BJ (cell line): ENCODE measurements at regions not wholly inside any gene's neighbourhood (a gene's known extent, or its start where the extent isn't known, plus 50 kb on each side); places are given as distances from the start of the nearest gene placed in this dataset.
"Not testable (repeated sequence)": the region's sequence is repeated elsewhere in the genome, so short reads cannot be mapped to it uniquely, and the experiment has no call there.

ENCODE experiments used
- CTCF ChIA-PET: fragments of 350-600 bp; formaldehyde crosslinking; extraction: SDS; loops from one replicate; lab custom pipeline; 2021; ENCODE audit warnings: antibody characterized with exemption, inconsistent platforms; lab: Yijun Ruan, JAX
- POLR2A ChIA-PET: fragments of 300-600 bp; sonication (Branson Sonifier 250); formaldehyde crosslinking; extraction: SDS; loops from one replicate; lab custom pipeline; 2021; ENCODE audit warnings: antibody characterized with exemption; lab: Charles Lee
- DNase-seq: peaks from one replicate; pipeline ENCODE4 v3.0.0-alpha.2; 2011; ENCODE audit warnings: low read depth
- H3K27me3 ChIP-seq: 2 replicates; pipeline ENCODE4 v1.6.0; 2011; ENCODE audit warnings: low read length; ENCODE audit not compliant: control insufficient read depth, insufficient read depth
- H3K36me3 ChIP-seq: 2 replicates; pipeline ENCODE4 v1.5.1; 2011; ENCODE audit warnings: low read length; ENCODE audit not compliant: control insufficient read depth, insufficient read depth
- H3K4me3 ChIP-seq: 2 replicates; pipeline ENCODE4 v1.5.1; 2011; ENCODE audit warnings: low read depth, mild to moderate bottlenecking, control low read depth, low read length
- CTCF ChIP-seq: IDR thresholded peaks from 2 replicates; pipeline ENCODE4 v1.5.1; 2011; ENCODE audit warnings: low read depth, mild to moderate bottlenecking, control low read depth, inconsistent platforms, low read length, moderate library complexity; ENCODE audit not compliant: insufficient read depth

GRCh38 chr15:36050899-36051298 is 504.9 kb upstream of the DPH6 start:
- ChIA-PET POLR2A (no interaction called here), CTCF (interaction anchor here (0.7 kb wide), 1 partner anchor 234 kb away, joined by 3 read pairs; no protein-coding TSS in a partner anchor)
- DNase-seq: no peak
- H3K4me3 ChIP-seq: no peak overlapping the region
- no peaks in the 10 kb centered on the region for H3K27me3 ChIP-seq
- TF ChIP-seq CTCF: no peak
- H3K36me3 ChIP-seq: no peaks in the 10 kb centered on the region

DNA sequence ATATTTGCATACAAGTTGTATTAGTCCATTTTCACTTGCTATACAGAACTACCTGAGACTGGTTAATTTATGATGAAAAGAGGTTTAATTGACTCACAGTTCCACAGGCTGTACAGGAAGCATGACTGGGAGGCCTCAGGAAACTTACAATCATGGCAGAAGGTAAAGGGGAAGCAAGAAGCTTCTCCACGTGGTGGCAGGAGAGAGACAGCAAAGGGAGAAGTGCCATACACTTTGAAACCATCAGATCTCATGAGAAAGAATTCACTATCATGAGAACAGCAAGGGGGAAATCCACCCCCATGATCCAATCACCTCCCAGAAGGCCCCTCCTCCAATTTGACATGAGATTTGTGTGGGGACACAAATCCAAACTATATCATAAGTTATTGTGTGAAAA is 506.7 kb upstream of the DPH6 start:
- H3K27me3 ChIP-seq, DNase-seq, POLR2A ChIA-PET, H3K4me3 ChIP-seq, H3K36me3 ChIP-seq: not testable (repeated sequence)
- TF ChIP-seq CTCF: 0 out of 2 replicates have a peak, but pooled peaks have one; percentile 23
- CTCF ChIA-PET: interaction anchor here (0.6 kb wide), 1 partner anchor 982 kb away, joined by 3 read pairs; no protein-coding TSS in a partner anchor

DNA sequence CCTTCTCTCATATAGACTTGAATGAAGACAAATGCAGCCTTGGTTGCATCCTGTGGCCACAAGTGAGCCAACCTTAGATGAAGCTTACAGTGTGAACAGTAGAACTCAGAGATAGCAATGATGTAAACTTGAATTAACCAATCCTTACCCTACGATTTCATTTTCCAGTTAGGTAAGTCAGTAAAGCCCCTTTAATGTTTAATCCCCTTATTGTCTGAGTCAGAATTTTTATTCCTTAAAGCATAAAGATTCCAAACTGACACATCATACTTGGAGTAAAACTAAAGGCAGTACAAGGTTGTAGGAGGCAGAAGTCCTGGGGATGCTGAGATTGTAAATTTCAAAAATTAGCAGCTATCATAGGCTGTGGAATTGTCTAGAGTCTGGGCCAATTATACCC is 507.8 kb upstream of the DPH6 start:
- no peak for TF ChIP-seq CTCF
- no peak overlapping the region for H3K4me3 ChIP-seq
- ChIA-PET CTCF (no interaction called here), POLR2A (no interaction called here)
- no peaks in the 10 kb centered on the region for H3K27me3 ChIP-seq
- DNase-seq: no peak
- H3K36me3 ChIP-seq: no peaks in the 10 kb centered on the region

GRCh38 chr15:36059596-36059995 is 513.6 kb upstream of the DPH6 start:
- no peak for DNase-seq
- CTCF ChIA-PET: interaction anchor here (0.5 to 2.2 kb wide), 3 partner anchors 12 to 547 kb away, joined by 3 to 4 read pairs (median 4); no protein-coding TSS in a partner anchor

DNA sequence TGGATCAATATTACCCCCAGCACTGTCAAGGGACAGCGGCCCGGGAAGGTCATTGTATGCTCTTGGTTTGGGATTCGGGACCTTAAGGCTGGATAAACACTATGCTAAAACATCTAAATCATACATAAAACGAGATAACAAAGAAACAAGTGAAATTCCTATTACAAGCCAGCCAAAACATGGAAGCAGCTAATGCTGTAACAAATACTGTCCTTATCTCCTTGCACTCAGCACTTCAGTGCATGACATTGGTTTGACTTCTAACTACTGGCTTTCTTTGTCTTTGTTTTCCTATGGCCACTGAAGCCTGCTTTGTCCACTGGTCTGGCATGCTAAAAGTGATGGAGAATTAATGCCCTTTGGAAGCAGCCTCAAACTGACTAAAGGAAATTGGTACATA is 516.4 kb upstream of the DPH6 start:
- no peak overlapping the region for H3K4me3 ChIP-seq
- no peaks in the 10 kb centered on the region for H3K36me3 ChIP-seq
- TF ChIP-seq CTCF: no peak
- ChIA-PET CTCF (no interaction called here), POLR2A (no interaction called here)
- no peaks in the 10 kb centered on the region for H3K27me3 ChIP-seq
- no peak for DNase-seq

More at GRCh38 chr15:36059596-36059995, 513.6 kb upstream of the DPH6 start:
- no peak for TF ChIP-seq CTCF
- no peak overlapping the region for H3K4me3 ChIP-seq
- H3K27me3 ChIP-seq: no peaks in the 10 kb centered on the region
- POLR2A ChIA-PET: interaction anchor here (0.6 kb wide), 1 partner anchor 16 kb away, joined by 3 read pairs; no protein-coding TSS in a partner anchor
- H3K36me3 ChIP-seq: no peaks in the 10 kb centered on the region
